Islet precursor cell (in vitro differentiated cells): ENCODE measurements at regions not wholly inside any gene's neighbourhood (a gene's known extent, or its start where the extent isn't known, plus 50 kb on each side); places are given as distances from the start of the nearest gene placed in this dataset.
"Not testable (repeated sequence)": the region's sequence is repeated elsewhere in the genome, so short reads cannot be mapped to it uniquely, and the experiment has no call there.

Experiments
- DNase-seq: peaks from one replicate; pipeline ENCODE4 v3.0.0-alpha.2; 2018

DNA sequence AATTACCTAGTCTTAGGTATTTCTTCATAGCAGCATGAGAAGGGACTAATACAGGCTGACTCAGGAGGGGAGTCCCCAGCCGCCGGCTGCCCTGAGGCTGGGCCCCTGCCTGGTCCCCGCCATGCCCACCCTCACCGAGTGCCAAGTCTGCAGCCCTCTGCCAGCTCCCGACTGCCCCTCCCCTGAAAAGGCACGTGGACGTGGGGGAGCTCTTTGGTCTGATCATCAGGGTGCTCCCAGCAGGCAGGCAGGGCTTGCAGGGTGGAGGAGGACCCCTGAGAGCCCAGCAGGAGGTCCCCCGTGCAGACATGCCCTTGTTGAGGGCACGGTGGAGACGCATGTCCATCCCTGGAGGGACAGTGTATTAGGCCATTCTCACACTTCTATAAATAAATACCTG, 110.9 kb downstream of the UNCX start:
- DNase-seq: no peak

DNA sequence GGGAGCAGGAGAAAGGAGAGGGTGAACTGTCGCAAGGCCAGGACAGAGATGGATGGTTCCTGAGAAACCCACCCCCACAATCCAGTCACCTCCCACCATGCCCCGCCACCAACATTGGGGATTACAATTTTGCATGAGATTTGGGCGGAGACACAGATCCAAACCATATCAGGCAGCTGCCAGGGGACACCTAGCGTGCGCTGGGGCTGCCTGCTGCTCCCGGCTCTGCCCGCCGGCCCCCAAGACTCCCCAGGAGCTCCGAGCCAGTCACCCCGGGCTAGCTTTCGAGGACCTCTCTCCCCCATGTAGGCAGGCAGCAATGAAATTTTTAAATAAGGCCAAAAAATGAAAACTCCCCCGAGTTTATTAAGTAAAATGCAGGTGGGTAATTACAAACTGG, 111.7 kb downstream of the UNCX start:
- DNase-seq: no peak

DNA sequence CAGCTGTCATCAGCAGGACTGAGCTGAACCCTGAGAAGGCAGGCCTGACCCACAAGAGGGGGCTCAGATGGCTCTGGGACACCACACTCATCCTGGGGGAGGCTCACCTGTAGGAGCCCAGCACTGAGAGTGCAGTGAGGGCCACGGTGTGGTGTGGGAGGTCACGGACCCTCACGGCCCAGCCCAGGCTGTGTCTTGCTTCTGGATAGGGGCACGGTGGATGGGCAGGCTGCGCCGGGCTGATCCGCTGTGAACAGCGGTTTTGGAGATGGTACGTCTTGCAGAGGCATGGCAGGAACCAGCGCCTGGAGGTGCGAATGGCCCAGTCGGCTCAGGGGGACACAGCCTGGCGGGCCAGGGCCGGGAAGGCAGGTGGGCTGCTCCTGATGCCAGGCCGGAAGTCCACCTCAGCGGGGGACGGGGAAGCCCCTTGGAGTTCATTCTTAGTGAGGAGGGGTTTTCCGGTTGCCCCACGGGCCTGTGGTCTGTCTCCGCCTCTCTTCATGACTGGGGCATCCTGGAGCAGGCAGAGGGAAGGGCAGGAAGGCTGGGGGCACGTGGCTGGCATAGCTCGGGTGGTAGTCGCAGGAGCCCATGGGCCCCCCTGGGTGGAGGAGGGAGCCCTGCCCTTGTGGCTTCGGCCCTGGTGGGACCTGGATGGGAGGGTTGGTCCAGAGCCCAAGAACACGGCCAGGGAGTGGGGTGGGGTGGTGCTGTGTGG, 112.5 kb downstream of the UNCX start:
- DNase-seq: no peak

DNA sequence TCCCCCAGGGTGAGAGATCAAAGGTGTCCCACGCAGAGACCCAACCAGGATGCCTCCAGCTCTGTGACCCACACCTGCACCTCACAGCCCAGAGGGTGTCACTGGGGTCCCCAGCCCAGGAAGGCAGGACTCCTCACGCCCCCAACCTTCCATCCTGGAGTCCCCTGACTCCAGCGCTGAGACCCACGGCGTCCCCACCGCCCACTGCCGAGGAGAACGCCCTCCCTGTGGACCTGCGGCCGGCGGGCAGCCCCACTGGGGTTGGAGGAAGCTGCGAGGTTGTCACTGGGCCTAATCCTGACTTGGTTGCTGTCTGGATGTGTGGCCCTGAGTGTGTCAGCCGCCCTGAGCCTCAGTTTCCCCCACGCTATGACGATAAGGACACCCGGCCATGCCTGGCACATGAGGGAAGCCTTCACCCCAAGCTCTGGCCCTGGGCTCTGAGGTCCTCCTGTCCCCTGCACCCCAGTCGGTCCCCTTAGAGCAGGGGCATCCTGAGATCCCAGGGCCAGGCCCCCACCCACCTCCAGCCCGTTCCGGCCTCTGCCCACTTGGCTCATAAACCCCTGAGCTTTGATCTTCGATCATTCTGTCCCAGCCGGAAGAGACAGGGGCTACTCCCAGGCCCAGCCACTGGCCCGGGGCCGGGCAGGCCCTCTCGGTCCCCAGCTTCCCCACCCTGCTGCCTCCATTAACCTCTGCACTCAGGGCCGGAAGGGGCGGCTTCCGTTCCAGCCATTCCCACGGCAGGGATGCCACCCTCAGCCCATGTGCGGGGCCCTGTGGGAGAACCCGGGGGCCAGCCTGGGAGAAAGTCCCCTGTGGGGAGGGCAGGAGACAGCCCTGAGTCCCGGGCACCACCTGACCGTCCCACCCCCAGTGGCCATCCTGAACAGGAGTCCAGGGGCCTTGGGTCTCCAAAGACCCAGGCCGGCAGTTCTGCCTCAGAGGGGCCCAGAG, 113.2 kb downstream of the MICALL2 start:
- DNase-seq: no peak

DNA sequence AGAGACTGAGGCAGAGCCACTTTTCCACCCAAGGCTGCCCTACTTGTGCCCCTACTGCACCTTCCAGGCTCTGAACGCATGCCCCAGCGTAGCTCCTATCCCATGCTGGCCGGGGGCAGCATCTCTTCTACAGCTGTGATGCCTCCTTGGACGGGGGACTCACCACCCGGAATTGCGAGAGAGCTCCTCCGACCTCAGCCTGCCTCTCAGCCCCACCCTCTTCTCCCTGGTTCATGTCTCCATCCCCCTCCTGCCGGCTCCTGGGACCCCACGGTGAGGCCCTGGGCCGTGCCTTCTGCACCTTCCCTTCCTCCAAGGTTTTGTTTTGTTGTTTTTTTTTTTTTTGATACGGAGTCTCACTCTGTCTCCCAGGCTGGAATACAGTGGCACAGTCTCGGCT, 112.4 kb downstream of the MICALL2 start:
- DNase-seq: no peak

DNA sequence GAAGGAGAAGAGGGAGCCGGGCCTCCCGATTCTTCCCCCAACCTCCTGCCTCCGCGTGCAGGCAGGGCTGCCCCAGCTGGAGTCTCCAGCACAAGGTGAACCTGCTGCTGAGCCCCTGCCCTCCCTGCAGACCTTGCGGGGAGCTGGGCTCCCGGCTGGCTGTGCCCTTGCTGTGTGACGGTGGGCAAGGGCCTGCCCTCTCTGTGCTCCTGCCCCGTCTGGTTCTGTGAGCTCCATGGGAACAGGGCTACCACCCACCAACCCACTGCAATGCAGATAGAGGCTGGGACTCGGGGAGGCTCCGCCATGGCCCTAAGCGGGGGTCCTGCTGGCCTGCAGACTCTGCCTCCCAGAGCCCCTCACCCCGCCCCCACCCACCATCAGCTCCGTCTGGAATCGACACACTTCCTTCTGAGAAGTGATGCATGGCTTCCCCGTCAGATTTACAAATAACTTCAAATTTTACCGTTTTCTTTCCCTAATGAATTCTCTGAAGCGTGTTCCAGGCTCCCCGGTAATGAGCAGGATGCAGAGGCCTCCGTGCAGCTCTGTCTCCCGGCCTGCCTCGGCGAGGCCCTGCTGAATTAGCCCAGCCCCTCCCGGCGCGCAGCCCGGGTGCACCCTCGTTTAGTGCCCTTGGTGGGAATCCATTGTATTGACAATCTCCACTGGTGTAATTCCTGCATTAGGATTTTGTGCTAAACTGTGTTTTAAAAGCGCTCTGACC, 111.0 kb downstream of the MICALL2 start:
- no peak for DNase-seq

DNA sequence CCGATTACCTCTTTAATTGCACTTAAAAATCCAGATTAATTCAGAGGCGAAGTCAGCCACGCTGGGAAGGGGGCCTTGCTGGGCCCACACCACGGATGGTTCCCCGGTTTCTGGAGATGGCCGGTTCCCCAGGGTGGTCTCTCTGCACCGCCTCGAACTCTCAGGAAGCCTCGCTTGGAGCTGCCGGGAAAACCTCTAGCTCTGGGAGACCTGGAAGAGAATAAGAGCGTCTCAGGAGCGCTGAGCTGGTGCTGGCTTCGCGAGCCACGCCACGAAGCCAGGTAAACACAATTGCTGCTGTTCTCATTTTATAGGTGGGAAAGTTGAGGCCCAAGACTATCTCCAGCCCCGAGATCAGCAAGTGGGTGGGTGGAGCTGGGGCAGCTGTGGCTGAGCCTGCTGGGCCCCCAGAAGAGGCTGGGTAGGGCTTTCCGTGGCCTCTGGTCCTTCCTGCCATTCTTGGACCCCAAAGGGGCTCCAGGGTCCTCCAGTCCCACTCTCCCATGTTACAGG, 110.4 kb downstream of the MICALL2 start:
- DNase-seq: no peak

DNA sequence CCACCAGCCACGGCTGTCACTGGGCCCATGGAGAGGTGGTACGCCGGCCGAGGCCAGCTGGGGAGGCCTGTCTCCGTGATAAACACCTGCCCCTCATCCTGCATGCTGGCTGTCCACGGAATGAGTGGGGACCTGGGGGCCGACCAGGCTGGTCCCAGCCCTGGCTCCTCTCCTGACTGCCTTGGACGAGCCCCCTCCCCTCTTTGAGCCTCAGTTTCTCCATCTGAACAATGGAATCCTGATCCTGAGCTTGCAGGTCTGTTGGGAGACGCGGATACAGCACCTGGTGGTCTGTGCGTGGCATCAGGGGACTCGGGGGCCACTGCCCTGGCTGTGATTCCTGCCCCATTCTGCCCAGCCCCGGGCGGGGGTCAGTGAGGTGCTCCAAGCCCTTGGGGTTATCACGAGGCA, 109.9 kb downstream of the MICALL2 start:
- no peak for DNase-seq

DNA sequence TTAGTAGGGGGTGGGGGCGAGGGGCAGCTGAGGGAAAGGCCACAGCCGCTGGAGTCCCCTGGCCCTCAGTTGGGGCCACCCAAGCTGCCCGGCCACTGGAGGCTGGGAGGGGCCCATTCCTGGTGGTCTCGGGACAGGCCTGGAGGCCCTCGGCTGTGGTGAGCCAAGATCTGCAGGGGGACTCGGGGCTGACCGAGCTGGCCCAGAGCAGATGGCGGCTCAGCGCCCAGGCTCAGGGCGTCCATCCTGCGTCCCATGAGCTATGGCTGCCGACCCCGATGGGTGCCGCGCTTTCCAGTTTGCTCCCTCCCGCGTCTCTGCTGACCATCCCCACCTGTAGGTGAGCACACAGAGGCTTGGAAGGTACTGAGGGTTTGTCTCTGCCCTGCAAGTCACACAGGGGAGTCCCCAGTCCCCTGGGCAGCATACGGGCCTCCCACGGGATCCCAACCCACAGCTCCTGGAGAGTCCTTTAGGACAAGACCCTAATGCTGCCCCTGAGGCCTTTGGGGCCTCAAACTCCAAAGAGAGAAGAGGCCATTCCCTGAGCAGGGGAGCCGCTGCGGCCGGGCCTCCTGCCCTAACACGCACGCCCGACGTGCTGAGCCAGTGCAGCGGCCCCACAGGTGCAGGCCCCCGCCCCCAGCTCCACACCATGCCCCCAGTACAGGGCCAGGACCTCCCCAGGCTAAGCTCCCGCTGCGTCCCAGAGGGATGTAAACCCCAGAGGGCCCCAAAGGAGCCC, 107.2 kb downstream of the MICALL2 start:
- DNase-seq: no peak

DNA sequence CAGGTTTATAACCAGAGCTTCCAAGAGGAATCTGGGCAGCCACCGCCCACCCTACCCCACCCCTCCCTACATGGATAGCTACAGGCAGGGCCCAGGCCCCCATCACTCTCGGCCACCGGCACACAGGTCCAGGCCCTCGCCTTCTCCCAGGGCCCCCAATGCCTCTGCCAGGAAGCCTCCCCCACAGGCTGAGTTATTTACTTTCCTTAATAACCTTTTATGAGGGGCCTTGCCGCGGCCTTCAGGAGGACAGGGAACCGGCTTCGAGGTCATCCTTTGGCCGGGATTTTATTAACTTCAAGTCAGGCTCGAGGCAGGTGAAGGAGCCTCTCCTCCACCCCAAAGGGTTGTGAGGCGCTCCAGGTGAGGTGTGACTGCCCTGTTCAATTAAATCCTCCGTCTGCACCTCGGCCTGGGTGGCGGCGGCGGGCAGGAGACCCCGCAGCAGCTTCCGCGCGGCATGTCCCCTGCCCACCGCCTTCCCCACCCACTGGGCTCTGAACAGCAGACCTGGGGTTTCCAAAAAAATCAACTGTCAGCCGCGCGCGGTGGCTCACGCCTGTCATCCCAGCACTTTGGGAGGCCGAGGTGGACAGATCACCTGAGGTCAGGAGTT, 106.5 kb downstream of the MICALL2 start:
- DNase-seq: no peak

DNA sequence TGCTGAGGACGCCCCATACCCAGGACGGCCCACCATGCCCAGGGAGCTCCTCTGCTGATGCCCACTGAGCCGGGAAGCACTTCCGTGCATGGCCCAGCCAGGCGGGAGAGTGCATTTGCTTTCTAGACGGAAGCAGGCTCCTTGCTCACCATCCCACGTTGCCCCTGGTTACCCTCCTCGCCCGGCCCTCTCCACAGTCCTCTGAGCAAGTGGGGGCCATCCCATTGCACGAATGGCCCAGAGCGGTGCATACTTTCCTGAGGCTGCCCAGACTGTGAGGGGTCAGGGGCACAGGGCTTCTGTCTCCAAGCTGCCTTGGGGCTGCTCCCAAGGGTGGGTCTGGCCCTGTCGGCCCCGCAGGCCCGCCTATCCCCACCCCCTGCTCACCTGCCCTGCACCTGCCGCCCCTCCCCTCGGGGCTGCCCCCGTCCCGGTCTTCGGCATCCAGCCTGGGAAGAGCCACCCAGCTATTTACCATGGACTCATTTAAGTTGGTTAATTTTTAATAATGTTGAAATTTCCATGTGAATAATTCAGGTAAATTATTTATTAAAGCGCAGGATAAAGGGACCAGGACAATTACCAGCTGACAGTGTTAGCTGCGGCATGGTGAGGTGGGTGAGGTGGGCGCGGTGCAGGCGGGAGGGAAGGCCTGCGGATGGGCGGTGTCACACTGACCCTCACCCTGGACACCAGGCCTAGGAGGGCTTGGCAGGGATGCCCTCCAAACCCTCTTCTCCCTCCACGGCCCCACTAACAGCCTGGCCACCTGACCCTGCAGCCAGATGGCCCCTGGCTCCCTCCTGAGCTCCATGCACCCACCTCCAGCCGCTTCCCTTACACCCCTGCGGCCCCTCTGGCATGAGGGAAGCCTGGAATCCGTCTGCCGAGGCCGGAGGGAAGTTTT, 104.4 kb downstream of the MICALL2 start:
- no peak for DNase-seq

DNA sequence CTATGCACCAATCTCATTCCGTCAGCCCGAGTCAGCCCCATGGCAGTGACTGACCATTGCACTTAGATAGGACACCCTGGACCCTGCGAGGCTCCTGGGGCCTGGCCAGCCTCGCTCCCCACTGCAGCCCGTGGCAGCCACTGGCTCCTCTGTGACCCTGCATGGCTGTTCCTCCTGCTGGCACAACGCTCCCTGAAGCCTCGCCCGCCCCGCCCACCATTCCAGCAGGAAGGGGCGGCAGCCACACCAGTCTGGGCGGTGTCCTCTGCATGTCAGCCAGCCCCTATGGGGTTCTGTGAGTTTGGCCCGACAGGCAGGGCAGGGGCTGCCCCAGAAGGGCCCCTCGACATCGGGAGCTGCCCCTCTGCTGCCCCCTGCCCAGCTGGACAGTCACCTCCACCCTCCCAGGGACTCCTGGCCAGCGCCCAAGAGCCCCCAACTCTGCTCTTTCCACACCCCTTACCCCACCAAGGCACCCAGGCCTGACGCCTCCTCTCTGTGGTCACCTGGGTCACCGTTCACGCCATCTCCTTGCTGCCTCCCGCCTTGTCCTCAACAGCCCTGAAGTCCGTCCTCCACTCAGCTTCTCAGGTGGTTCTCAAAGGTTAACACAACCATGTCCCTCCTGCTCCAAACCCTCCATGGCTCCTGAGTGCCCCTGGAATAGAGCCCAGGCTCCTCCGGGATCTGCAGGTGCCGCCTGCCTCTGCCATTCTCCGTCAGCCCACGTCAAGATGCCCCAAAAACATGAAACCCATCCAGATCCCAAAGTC, 103.5 kb downstream of the MICALL2 start:
- no peak for DNase-seq

DNA sequence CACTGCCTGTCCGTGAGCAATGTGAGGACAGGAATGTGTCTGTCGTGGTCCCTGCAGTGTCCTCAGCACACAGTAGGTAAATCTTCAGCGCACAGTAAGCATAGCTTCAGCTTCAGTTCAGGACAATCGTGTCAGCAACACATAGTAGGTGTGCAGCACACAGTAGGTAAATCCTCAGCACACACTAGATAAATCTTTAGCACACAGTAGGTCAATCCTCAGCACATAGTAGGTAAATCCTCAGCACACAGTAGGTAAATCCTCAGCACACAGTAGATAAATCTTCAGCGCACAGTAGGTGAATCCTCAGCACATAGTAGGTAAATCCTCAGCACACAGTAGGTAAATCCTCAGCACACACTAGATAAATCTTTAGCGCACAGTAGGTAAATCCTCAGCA, 102.4 kb downstream of the MICALL2 start:
- not testable (repeated sequence) for DNase-seq

DNA sequence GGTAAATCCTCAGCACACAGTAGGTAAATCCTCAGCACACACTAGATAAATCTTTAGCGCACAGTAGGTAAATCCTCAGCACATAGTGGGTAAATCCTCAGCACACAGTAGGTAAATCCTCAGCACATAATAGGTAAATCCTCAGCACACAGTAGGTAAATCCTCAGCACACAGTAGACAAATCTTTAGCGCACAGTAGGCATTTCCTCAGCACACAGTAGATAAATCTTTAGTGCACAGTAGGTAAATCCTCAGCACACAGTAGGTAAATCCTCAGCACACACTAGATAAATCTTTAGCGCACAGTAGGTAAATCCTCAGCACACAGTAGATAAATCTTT, 102.0 kb downstream of the MICALL2 start:
- DNase-seq: not testable (repeated sequence)

DNA sequence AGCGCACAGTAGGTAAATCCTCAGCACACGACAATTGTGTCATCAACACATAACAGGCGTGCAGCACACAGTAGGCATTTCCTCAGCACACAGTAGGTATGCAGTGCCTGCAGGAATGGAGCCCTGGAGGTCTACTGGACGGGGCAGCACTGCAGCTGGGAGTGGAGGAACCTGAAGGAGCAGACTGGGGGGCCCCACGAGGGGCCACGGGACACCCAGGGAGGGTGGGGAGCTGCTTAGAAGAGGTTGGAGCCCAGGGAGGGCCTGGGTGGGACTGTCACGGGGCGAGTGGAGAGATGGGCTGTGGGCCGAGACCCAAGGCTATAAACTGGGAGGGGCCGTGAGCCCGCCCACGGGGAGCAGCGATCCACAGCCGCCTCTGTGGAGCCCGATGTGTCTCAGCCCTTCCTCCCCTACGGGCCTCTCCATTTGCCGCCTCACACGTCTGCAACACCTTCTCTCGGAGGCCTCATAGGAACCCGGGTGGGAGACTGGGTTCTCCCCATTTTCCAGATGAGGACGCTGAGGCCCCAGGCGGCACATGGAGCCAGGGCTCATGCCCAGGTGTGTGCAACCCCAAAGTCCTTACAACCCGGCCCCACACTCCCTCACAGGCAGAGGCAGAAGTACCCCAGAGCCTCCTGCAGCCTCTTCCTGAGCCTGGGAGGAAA, 101.5 kb downstream of the MICALL2 start:
- DNase-seq: no peak

DNA sequence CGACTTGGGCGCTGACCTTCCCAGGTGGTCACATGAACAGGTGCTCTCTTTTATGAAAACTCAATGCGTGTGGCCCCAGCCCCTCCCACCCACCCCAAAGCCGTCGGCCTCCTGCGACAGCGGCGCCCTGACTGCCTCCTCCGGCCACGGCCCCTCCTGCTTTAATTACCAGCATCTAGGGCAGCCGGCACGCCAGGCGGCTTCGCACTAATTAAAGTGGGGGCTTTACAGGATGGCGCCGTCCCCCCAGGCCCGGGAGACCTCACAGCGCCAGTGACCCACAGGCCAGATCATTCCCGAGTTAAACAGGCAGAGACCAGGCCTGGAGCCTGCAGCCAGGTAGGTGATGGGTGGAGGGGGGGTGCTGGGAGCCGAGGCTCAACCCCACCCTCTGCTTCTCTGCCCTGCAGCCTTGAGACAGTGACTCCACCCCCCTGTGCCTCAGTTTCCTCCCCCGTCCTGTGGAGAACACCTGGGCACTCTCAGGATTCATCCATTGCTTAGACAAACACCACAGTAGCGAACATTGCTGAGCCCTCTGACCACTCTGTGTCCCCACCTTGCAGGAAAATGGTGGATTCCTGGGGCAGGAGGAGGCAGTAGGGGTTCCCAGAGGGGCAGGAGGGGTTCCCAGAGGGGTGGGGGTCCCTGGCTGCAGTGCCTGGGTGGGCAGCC, 100.8 kb downstream of the MICALL2 start:
- no peak for DNase-seq

DNA sequence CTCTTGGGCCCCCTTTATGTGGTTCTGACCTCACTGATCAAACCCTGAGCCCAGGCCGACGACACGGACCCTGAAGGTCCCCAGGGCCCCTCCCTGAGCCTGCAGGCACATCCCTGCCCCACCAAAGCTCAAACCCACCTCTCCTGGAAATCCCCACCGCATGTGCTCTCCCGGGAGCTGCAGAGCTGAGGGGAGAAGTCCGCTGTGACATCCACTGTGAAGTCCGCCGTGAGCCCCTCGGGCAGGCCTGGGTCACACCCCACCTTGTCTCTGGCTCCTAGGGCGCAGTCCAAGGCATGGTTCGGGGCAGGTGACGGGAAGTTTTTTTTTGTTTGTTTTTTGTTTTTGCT, 100.2 kb downstream of the MICALL2 start:
- no peak for DNase-seq

DNA sequence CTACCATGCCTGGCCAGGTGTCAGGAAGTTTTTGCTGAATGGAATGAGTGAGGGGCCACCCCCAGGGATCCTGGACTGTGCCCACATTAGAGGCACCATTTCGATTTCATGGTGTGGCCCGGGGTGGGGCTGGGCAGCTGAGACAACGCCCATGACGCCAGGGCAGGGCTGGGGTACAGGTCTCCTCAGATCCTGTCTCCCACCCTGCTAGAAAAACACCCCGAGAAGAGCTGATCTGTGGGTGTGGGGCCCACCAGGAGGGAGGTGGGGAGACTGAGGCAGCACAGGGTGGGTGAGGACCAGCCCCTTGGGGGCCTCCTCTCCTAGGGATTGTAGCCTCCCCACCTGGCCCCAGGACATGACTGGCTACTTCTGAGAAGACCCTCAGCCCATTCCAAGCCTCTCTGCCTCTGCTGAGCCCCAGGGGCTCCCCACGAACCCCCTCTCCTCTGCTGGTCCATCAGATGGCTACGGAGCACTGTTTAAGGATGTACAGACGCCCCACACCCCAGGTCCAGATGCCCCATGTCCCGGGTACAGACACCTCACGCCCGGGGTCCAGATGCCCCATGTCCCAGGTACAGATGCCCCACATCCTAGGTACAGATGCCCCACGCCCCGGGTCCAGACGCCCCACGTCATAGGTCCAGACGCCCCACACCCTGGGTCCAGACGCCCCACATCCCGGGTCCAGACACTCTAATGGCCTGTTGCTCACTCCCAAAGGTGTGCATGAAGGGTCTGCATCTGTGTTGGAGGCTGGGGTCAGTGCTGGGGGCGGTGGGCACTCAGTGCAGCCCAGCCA, 99.4 kb downstream of the MICALL2 start:
- DNase-seq: no peak
